ENCODE measurements at regions not wholly inside any gene's neighbourhood (a gene's known extent, or its start where the extent isn't known, plus 50 kb on each side); places are given as distances from the start of the nearest gene placed in this dataset.
"Not testable (repeated sequence)": the region's sequence is repeated elsewhere in the genome, so short reads cannot be mapped to it uniquely, and the experiment has no call there.

DNA sequence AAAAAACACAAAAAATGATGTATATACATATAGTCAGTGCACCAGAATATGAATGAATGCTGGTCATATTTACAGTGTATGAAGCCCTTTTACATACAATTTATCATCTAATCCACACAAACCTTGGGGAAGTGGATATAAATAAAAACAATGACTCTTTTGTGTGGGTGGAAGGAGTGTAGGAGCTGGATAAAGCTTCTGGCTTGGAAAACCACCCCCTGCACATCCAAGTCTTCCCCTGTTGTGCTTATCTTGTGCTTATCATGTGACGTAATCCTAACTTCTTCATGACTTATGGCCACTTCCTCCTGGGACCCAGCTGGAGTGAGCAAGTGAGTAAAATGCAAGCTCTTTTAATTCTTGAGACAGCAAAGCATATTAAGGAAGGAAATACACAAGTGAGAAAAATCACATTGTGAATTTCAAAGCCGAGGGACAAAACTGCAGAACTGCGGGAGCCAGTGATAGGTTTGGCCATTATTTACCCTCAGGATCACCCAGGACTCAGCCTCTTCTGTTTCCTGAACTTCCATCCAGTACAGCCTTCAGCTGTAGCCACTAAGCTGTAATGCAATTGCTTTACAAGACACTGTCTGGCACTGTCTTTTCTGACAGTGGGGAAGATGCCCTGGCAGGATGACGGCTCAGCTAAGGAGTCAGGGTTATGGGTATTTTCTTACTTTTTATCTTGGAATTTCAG is 104.0 kb upstream of the PPM1J start:
- no peaks in the 10 kb centered on the region for H3K4me1 Mint-ChIP-seq
- ATAC-seq (ENCODE audit: low read depth) (no peak), DNase-seq (no peak)
- ChIA-PET POLR2A (interaction anchor here (1.0 kb wide), 1 partner anchor 23 kb away, joined by 3 read pairs; no protein-coding TSS in a partner anchor), CTCF (interaction anchor here (1.2 kb wide), 1 partner anchor 10 kb away, joined by 3 read pairs; no protein-coding TSS in a partner anchor)
- H3K4me3 Mint-ChIP-seq: no peak overlapping the region
- intact Hi-C loops (cut with micrococcal nuclease): no loop called here
- no peaks in the 10 kb centered on the region for H3K36me3 Mint-ChIP-seq (ENCODE audit: low read depth)
- no peak overlapping the region for H3K27ac Mint-ChIP-seq
- no peaks in the 10 kb centered on the region for H3K9me3 Mint-ChIP-seq
- peaks cover 5% of the 10 kb centered on the region for H3K27me3 Mint-ChIP-seq
- TF ChIP-seq, protein P1, sequence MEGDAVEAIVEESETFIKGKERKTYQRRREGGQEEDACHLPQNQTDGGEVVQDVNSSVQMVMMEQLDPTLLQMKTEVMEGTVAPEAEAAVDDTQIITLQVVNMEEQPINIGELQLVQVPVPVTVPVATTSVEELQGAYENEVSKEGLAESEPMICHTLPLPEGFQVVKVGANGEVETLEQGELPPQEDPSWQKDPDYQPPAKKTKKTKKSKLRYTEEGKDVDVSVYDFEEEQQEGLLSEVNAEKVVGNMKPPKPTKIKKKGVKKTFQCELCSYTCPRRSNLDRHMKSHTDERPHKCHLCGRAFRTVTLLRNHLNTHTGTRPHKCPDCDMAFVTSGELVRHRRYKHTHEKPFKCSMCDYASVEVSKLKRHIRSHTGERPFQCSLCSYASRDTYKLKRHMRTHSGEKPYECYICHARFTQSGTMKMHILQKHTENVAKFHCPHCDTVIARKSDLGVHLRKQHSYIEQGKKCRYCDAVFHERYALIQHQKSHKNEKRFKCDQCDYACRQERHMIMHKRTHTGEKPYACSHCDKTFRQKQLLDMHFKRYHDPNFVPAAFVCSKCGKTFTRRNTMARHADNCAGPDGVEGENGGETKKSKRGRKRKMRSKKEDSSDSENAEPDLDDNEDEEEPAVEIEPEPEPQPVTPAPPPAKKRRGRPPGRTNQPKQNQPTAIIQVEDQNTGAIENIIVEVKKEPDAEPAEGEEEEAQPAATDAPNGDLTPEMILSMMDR (IDR thresholded peaks at IDR 0.05): no peak

DNA sequence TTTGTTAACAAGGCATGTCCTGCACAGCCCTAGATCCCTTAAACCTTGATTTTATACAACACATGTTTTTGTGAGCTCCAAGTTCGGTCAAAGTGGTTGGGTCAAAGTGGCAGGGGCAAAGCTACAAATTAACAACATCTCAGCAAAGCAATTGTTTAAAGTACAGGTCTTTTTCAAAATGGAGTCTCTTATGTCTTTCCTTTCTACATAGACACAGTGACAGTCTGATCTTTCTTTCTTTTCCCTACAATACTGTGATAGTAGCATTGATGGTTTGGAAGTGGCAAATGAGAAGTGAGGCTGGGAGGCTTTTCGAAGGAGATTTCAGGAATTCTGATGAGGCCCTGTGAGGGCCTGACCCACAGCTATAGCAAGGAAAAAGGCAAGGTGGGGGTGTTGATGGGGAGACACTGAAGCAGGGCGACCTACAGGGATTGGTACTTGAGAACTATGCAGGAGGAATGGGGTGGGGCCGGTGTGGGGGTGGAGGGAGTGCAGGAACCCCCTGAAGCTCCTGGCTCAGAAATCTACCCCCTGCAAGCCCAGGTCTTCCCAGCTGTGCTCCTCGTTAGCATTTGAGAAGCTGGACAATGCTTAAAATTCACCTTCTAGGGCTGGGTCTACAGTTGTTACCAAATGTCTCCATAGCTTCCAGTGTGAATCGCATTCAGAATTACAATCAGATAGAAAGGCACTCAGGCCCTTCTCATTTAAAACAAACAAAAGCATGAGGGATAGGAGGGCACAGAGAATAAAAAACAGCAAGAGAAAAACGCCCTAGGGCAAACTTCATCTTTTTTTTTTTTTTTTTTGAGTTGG is 102.6 kb upstream of the PPM1J start:
- H3K4me1 Mint-ChIP-seq: no peaks in the 10 kb centered on the region
- no peak overlapping the region for H3K27ac Mint-ChIP-seq
- ChIA-PET POLR2A (no interaction called here), CTCF (no interaction called here)
- no peaks in the 10 kb centered on the region for H3K9me3 Mint-ChIP-seq
- H3K27me3 Mint-ChIP-seq: peaks cover 2% of the 10 kb centered on the region
- TF ChIP-seq, protein P1 (IDR thresholded peaks at IDR 0.05): no peak
- intact Hi-C loops (cut with micrococcal nuclease): no loop called here
- no peak for DNase-seq
- no peak for ATAC-seq (ENCODE audit: low read depth)
- H3K36me3 Mint-ChIP-seq (ENCODE audit: low read depth): no peaks in the 10 kb centered on the region
- H3K4me3 Mint-ChIP-seq: no peak overlapping the region

DNA sequence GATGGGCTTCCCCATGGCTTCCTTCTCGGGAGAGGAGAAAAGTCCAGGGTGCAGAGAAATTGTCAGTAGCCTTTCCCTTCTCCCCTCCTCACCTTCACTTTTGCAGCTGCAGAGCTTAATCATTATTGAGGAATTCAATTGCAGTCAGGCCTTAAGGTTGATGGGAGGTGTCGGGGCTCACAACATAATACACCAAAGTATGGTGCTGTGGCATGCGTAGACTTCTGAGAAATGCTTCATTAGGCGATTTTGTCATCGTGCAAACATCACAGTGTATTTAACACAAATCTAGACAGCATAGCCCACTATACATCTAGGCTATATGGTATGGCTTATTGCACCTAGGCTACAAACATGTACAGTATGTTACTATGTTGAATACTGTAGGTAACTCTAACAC is 100.2 kb upstream of the PPM1J start:
- ChIA-PET CTCF (no interaction called here), POLR2A (no interaction called here)
- Mint-ChIP-seq H3K27me3 (peaks cover 4% of the 10 kb centered on the region), H3K9me3 (no peaks in the 10 kb centered on the region), H3K36me3 (ENCODE audit: low read depth) (no peaks in the 10 kb centered on the region), H3K4me1 (no peaks in the 10 kb centered on the region), H3K4me3 (no peak overlapping the region), H3K27ac (no peak overlapping the region)
- DNase-seq (no peak), ATAC-seq (ENCODE audit: low read depth) (no peak)
- TF ChIP-seq, protein P1 (IDR thresholded peaks at IDR 0.05): no peak
- intact Hi-C loops (cut with micrococcal nuclease): no loop called here

GRCh38 chr1:112814645-112815044 is 99.5 kb upstream of the PPM1J start:
- POLR2A ChIA-PET; H3K27ac Mint-ChIP-seq; H3K9me3 Mint-ChIP-seq; H3K4me3 Mint-ChIP-seq; CTCF ChIA-PET; H3K27me3 Mint-ChIP-seq; H3K36me3 Mint-ChIP-seq (ENCODE audit: low read depth); DNase-seq; intact Hi-C loops (cut with micrococcal nuclease); ATAC-seq (ENCODE audit: low read depth); H3K4me1 Mint-ChIP-seq: not testable (repeated sequence)

- no peak overlapping the region for H3K4me3 Mint-ChIP-seq
- peak; percentile 53 for DNase-seq
- no peaks in the 10 kb centered on the region for H3K9me3 Mint-ChIP-seq
- peak; percentile 75 for ATAC-seq (ENCODE audit: low read depth)
- TF ChIP-seq, protein P1 (IDR thresholded peaks at IDR 0.05): peak; percentile 15
- CTCF ChIA-PET: interaction anchor here (0.7 to 1.9 kb wide), 7 partner anchors 10 to 418 kb away, joined by 3 to 5 read pairs (median 4); partner anchors contain the start of gene PPM1J
- intact Hi-C loops (cut with micrococcal nuclease): loop anchor here (1.0 to 10.0 kb wide), 6 partner anchors 72 to 454 kb away; partner anchors contain the start of gene LRIG2
- no peak overlapping the region for H3K27ac Mint-ChIP-seq
- H3K27me3 Mint-ChIP-seq: peaks cover 3% of the 10 kb centered on the region
- no peaks in the 10 kb centered on the region for H3K4me1 Mint-ChIP-seq
- no peaks in the 10 kb centered on the region for H3K36me3 Mint-ChIP-seq (ENCODE audit: low read depth)
- POLR2A ChIA-PET: no interaction called here
These were observed 93.9 kb upstream of the PPM1J start for GRCh38 chr1:112808861-112809684.

Measured in activated B cell treated with CpG ODN at 0.5 μM for 24 hours (primary cell).